ENCODE measurements at regions not wholly inside any gene's neighbourhood (a gene's known extent, or its start where the extent isn't known, plus 50 kb on each side); places are given as distances from the start of the nearest gene placed in this dataset.
"Not testable (repeated sequence)": the region's sequence is repeated elsewhere in the genome, so short reads cannot be mapped to it uniquely, and the experiment has no call there.

DNA sequence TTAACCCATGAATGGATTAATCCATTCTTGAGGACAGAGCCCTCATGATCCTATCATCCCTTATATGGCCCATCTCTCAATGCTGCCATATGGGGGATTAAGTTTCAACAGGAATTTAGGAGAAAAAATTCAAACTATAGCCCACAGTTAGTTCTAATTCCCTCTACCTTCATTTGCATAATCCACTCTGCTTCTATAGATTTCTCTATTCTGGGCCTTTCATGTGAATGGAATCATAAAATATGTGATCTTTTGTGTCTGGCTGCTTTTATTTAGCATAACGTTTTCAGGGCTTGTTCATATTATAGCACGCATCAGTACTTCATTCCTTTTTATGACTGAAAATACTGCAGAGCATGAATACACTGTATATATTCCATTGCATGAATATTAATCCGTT is 55.4 kb downstream of the CTSL start:
- DNase-seq (ENCODE audit: low read depth in 2 of 3, low spot score in 1 of 3) = no peak

DNA sequence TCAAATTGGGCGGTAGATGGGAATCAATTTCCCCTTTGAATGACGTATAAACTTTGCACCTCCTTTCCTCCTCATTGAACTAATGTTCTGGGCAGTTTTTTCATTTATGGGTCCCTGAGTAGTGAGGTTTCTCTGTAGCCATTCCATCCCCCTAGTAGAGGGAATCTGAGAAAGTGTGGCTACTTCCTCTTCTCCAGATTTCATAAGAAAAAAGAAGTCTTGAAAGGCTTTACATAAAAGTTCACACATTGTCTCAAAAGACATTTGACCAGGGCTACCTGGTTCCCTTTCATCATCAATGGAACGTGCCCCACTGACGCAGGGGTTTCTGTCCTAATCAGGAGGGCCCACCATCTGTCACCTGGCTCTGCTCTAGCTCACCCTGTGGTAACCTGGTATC is 57.3 kb downstream of the CTSL start:
- DNase-seq (ENCODE audit: low read depth in 2 of 3, low spot score in 1 of 3) = no peak

GRCh38 chr9:87785315-87785970 is 59.5 kb downstream of the CTSL start:
- DNase-seq (ENCODE audit: low read depth in 2 of 3, low spot score in 1 of 3) = not testable (repeated sequence)

GRCh38 chr9:87786423-87786822 is 60.5 kb downstream of the CTSL start:
- DNase-seq (ENCODE audit: low read depth in 2 of 3, low spot score in 1 of 3) = no peak

DNA sequence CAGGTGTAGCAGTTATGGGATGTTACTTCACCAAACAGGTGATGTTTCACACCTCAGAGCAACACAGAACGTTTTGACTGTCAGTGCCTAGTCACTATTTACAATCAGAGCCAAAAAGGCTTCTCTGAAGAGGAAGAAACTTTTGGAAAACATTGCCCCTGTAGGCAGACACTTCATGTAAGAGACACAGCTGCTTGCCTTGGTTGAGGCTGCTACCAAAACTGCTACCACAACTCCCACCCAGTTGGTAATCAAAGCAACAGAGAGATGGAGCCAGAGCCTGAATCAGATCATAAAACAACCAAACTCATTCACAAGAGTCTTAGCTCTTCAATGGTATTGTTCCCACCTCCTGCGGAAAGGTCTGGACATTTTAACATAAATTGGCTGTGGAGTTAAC is 61.0 kb downstream of the CTSL start:
- DNase-seq (ENCODE audit: low read depth in 2 of 3, low spot score in 1 of 3) = no peak

GRCh38 chr9:87787735-87788134 is 61.8 kb downstream of the CTSL start:
- no peak for DNase-seq (ENCODE audit: low read depth in 2 of 3, low spot score in 1 of 3)

DNA sequence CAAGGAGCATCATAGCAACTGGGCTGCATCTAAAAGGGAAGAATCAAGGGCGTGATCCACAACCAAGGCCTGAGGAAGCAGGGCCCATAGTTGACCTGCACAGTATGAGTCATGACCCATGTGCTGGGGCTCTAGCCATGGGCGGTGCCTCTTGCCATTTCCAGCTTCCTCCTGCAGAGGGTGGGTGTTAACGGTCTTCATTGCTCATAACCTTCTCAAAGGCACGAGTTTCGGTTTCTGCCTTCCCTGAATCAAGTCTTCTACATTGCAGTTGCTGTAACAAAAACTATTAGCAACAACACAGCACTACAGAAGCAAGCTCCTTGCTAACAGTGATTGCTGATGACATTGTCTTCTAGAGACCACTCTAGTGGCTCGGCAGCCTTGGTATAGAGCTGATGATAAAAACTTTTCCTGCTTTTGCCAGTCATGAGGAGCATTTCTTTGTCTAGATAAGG is 66.9 kb downstream of the CTSL start:
- DNase-seq (ENCODE audit: low read depth in 2 of 3, low spot score in 1 of 3) = peak; percentile 32 to 50 (median 42)

DNA sequence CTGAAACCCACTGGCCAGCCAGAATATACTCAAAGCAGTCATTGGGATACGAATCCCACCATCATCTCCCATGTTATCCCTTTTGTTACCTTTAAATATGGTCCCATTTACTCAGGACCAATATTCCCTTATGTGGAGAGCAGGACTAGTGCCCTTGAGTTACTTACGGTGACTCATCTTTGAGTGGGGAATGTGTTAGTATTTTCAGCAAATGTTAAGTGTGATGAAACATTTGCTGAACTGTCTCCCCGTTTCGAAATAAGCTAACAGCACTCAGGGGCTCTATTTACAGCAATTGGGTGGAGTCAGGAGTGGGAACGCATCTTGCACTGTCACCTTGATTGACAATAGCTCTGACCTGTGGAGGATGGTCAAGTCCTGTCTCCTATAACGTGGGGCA is 67.4 kb downstream of the CTSL start:
- no peak for DNase-seq (ENCODE audit: low read depth in 2 of 3, low spot score in 1 of 3)

DNA sequence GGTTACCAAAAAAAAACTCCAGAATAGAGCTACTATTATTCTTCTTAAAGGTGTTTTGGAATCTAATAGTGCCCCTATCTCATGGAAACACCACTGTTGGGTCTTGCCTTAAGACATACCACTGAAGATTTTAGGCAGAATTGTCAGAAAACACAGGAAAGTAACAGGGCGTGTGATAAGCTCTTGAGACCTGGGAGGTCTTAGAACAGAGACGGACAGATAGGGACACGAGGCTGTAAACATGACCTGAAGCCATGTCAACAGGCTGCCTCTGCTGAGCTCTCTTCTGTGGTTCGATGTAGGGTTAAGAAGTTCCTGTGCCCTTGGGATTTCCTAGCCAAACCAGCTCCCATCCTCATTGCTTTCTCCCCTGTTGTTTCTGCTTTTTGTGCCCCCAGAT is 69.3 kb downstream of the CTSL start:
- no peak for DNase-seq (ENCODE audit: low read depth in 2 of 3, low spot score in 1 of 3)

GRCh38 chr9:87796196-87796595 is 70.3 kb downstream of the CTSL start:
- DNase-seq (ENCODE audit: low read depth in 2 of 3, low spot score in 1 of 3) = no peak

DNA sequence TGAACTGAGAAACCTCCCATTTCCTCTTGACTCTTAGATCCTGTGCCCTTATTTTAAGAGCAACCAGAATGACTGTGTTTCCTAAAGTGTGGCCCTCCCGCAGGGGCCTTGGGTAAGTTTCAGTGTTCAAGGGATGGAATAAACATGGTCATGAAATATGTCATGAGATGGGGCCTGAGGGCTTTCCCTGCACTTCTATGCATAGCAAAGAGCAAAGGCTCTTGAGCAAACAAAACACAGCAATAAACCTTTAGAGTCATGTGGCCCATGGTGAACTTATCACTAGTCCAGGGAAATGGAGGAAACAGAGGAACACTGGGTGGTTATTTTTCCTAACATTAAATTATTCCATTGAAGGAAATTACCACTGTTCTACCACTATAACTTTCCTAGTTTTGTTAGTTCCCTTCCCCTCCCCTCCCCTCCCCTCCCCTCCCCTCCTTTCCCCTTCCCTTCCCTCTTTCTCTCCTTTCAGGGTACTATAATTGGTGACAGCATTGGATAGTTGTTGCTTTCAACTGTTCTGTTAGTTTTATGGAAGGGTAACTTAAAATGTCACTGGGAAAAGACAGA is 72.4 kb downstream of the CTSL start:
- no peak for DNase-seq (ENCODE audit: low read depth in 2 of 3, low spot score in 1 of 3)

- no peak for DNase-seq (ENCODE audit: low read depth in 2 of 3, low spot score in 1 of 3)
These were observed 73.6 kb downstream of the CTSL start for GRCh38 chr9:87799503-87799902.

GRCh38 chr9:87800456-87800855 is 74.5 kb downstream of the CTSL start:
- no peak for DNase-seq (ENCODE audit: low read depth in 2 of 3, low spot score in 1 of 3)

DNA sequence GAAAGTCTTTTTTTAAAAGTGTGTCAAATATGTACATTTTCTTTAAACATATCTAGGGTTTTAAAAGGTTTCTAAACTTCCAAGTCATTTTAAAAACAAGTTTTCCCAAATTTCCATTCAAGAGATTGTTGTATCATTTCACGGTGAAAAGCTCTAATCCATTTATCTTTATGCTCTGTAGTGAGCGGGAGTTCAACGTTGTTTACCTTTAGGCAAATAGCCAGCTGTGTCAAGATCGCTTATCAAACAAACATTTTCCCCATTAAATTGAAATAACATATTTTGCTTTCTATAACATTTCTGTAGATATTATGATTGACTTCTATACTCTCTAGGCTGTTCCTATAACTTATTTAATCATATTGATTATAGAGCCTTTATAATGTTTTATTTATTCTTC is 75.1 kb downstream of the CTSL start:
- no peak for DNase-seq (ENCODE audit: low read depth in 2 of 3, low spot score in 1 of 3)

DNA sequence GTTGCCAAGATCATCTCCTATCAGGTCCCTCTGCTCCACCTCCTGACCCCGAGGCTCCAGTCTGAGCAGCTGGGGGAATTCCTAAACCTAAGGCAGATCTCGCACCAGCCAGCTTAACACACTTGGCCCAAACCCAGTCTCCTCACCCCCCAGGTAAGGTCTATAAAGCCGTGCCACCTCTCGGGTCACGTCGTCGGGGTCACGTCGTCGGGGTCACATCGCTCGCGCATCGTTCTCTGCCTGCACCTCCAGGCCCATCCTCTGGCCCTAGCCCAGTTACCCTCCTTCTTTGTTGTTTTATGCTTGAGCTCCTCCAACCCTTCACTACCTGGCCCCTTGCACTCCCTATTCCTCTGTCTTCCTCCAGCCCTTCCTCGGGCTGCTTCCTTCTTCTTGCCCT is 77.2 kb downstream of the CTSL start:
- DNase-seq (ENCODE audit: low read depth in 2 of 3, low spot score in 1 of 3) = no peak

GRCh38 chr9:87803623-87804345 is 77.9 kb downstream of the CTSL start:
- DNase-seq (ENCODE audit: low read depth in 2 of 3, low spot score in 1 of 3) = no peak

- no peak for DNase-seq (ENCODE audit: low read depth in 2 of 3, low spot score in 1 of 3)
These were observed 77.4 kb upstream of the SPATA31E1 start for GRCh38 chr9:87805259-87805658.

DNA sequence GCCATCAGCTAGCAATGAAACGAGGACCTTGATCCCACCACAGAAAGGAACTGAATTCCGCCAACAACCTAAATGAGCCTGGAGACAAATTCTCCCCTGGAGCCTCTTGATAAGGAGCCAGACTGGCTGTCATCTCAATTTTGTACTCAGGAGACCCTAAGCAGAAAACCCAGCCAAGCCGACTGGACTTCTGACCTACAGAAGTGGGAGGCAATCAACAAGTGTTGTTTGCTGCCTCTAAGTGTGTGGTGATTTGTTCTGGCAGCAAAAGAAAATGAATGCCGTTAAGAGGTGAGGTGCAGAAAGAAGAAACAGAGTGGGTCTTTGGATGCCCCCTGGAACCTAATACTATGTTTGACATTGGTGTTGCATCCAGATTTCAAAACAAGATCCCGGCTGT is 72.7 kb upstream of the SPATA31E1 start:
- no peak for DNase-seq (ENCODE audit: low read depth in 2 of 3, low spot score in 1 of 3)

- no peak for DNase-seq (ENCODE audit: low read depth in 2 of 3, low spot score in 1 of 3)
These were observed 71.9 kb upstream of the SPATA31E1 start for GRCh38 chr9:87810679-87811178.

DNA sequence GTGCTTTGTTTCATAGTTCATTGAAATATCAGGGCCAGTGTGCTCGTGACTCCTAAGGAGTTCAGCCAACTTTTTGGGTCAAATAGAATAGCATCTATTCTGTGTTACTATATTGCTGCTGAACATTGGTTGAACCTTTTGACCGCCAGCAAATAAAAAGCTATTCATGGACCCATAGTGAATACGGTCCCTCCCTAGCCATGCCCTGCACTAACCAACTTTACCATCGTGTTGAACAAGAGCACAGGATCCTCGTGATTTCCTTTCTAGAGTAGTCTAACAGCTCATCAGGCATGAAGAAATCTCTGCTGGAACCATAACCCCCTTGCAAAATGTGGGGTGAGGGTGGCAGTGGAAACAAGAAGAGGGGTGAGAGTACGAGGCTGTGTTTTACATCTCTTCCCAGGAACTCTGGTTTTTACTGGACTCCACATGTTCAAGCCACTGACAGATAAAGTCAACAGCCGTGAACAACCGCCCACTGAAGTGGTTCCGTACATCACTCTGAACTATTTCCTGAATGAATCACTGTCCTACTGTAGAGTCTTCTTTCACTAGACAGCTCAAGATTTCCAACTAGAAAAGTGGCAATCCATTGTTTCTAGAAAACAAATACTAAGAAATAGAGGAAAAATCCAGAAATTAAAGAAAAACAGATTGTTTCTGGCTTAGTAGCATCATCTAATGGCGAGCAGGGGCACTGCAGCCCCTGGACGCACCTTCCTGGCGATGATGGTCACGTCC is 70.1 kb upstream of the SPATA31E1 start:
- DNase-seq (ENCODE audit: low read depth in 2 of 3, low spot score in 1 of 3) = peak; percentile 20 to 40 (median 37)

GRCh38 chr9:87813119-87813463 is 69.6 kb upstream of the SPATA31E1 start:
- DNase-seq (ENCODE audit: low read depth in 2 of 3, low spot score in 1 of 3) = no peak

DNA sequence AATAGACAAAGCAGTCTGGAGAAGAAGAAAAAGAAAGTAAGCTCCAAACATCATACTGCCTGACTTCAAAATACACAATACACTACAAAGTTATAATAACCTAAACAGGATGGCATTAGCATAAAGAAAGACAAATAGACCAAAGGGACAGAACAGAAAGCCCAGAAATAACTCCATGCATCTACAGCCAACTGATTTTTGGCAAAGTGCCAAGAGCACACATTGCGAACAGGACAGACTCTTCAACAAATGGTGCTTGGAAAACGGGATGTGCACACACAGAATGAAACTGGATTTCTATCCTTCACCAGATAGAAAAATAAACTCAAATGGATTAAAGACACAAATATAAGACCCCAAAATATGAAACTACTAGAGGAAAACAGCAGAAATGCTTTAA is 66.6 kb upstream of the SPATA31E1 start:
- no peak for DNase-seq (ENCODE audit: low read depth in 2 of 3, low spot score in 1 of 3)

Data from stimulated activated CD4-positive, alpha-beta T cell treated with anti-CD3 and anti-CD28 coated beads, Interleukin-12 subunit alpha, Interleukin-12 subunit beta, amount 100 ng/mL, for 48 hours (primary cell).